Ramos (cell line): ENCODE measurements at regions not wholly inside any gene's neighbourhood (a gene's known extent, or its start where the extent isn't known, plus 50 kb on each side); places are given as distances from the start of the nearest gene placed in this dataset.

Source experiments
- in situ Hi-C: fragments of 300-500 bp; cut with MboI; formaldehyde crosslinking; loops from one replicate; pipeline ENCODE4 v1.14.3; 2022; ENCODE audit warnings: low sequenced_read_pairs; ENCODE audit not compliant: unreplicated experiment

DNA sequence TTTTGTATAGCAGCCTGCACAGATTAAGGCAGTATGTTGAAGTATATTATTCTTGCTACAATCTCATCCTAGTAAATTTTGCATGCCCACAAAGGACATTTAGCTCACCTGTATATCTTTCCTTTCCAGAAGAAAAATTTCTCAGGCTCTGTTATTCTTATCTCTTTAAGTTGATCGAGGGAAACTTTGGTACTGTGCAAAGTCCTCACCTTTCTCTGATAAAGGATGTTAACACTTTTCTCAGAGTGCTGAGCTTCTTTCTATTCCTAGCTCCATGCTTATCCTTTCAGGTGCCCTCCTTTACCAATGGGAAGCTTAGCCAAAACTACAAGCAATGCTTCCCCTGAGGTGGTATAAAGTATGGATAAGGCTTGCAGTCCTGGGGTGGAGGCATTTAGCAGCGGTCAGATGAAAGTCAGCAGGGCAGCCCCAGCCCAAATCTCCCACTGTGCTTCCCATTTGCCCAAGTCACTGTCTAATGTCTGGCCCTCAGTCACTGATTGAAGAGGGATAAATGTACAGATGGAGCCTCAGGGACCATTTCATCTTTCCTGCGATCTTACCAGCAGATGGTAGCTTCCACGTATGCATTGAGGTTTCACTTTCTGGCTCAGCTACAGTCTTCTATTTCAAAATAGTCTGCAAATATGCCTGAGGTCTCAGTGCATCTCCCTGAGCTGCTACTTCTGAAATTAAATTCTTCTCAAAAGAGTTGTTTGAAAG is 127.8 kb upstream of the P2RY1 start:
- in situ Hi-C loops: no loop called here

DNA sequence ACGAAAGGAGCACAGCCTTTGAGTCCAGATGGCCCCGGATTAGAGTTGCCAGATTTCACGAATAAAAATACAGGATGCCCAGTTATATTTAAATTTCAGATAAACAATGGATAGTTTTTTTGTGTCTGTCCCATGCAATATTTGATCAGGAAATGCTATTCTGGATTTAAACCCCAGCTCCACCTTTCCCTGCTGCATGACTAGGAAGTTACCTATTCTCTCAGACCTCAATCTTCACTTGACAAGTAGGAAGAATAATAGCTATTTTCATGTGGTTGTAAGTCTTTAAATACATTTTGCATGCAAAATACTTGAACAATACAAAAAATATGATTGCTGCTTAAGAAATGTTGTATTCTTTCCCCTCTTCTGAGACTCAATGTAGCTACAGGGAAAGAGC is 125.3 kb upstream of the P2RY1 start:
- in situ Hi-C loops: no loop called here

DNA sequence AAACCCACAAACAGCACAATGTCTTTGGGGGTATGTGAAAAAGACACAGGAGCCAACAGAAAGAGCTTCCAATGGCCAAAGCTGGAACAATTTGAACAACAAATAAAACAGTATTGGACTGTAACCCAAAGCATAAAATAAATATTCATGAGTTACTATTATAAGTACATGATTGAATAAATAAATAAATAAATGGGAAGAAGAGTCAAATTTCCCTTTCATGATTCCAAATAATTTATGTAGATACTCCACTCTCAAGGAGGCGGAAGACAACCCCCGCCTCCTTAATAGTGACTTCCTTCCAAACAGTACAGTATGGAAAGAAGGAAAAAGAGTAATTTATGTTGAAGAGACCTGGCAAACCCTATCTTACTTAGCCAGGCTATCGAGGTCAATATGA is 124.4 kb upstream of the P2RY1 start:
- in situ Hi-C loops: no loop called here

DNA sequence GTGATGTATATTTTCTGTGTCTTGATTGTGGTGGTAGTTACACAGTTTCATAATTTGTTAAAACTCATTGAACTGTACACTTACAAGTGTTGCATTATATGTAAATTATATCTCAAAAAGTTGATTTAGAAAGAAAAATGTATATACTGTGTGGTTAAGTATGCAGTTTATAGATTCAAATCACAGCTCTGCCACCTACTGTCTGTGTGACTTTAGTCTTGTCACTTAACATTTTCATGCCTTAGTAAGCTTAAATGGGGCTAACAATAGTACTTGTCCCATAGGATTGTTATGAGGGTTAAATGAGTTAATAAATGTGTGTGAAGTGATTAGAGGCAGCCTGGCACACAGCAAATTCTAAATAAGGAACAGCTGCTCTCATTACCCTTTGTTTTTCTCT is 120.9 kb upstream of the P2RY1 start:
- in situ Hi-C loops: no loop called here

DNA sequence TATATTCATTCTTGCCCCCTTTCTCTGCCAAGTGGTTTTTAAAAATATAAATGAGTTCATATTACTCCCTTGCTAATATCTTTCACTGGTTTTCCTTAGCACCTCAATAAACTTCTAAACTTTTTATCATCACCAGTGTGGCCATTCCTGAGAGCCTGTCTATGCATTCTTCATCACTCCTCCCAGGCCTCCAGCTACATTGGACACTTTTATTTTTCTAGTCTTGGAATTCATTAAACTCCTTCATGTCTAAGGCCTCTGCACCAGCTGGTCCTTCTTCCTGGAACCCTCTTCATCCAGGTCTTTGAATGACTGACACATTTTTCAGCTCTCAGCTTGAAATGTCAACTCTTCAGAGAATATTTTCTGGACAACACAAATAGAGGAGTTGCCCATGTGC is 120.4 kb upstream of the P2RY1 start:
- in situ Hi-C loops: no loop called here

DNA sequence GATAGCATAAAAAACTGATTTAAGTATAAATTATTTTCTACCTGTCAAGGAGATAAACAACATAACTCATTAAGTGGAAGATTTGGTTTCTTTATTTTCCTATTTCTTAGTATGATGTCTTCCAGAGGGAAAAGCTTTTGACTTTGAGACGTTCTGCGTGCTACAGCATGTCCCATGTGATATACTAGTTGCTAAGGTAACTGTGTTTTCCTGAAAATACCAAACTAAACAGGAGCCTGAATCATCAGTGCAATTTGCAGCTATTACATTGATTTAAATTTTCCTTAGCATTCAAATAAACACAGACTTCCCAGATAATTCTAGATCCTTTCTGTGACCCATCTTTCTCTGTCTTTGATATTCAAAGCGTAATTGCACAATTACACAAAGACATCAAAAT is 117.7 kb upstream of the P2RY1 start:
- in situ Hi-C loops: no loop called here

DNA sequence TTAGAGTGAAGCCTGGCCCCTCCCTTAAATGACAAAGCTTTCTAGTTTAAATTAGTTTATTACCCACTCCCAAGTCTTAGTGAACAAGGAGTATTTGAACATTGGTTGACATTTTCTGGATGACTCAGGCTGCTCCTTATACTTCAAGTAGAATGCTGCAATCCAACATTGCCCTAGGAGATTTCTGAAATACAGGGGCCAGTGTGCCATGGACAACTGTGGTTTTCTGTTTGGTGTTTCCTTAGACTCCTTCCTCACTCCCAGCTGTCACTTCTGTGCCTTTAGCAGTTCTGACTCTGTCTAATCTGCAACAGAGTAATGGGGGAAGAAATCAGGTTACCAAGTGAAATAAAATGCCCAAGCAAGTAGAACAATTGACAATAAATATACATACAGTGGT is 116.1 kb upstream of the P2RY1 start:
- in situ Hi-C loops: no loop called here

DNA sequence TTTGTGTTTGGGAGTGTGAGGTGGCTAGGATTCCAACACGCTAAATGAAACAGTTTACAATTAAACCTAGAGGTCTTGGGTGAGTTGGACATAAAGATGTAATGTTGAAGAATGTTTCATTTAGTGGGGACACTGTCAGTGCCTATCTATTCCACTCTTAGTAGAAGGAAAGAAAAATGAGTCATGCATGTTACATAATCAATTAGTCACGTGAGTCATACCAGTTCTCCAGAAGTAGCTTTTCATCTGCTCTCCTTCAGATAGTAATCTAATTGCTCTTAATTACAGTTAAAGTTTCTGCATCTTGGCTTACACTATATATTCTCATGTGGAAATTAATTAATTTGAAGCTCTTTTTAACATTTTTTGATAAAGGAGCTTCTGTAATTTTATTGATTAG is 115.7 kb upstream of the P2RY1 start:
- in situ Hi-C loops: no loop called here

DNA sequence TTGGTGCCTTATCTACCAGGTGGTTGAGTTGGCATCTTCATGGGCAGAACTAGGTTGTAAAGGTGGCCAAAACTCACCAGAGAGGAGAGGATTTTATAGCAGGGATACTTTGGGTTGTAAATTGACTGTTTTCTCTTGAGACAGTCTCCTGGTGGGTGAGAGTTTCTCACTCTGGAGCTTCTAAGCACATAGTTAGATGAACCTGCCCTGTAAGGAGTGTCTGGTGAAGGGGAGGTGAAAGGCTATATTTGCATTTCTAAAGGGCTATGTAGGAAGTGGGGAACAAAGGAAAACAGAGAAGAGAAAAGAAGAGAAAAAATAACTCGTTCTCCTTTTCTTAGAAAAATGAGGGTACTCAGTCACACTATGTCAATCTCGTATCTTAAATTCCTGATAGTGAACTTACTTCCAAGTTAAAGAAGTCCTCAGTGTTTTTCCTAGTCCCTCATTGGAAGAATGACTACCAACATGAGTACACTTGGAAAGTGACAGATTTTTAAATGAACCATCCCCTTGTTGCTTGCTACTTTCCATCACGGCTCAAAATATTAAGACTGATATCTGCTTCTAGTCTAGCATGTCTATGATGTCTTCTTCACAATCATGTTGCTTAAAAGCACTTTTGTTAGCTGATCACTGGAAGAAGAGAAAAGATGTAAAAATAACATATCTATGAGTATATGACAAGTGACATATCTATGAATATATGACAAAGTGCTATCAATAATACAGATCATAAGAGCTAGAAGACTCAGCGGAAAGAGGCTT is 113.8 kb upstream of the P2RY1 start:
- in situ Hi-C loops: no loop called here

DNA sequence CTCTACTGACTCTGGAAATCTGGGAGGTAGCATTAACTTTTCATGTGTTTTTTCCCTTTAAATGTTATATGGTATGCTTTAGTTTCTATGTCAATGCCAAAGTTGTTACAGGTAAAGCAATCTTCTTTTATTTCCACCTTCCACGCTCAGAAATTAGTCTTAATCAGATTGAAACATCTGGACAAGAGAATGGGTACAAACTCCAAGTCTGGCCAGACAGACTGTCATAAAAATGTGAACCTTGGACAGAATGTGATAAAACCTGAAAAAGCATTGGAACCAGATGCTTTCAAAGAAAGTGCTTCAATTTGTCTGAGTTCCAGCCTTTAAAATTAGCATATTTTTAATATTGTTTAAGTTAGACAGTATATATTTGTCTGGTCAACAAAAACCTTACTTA is 110.7 kb upstream of the P2RY1 start:
- in situ Hi-C loops: no loop called here

DNA sequence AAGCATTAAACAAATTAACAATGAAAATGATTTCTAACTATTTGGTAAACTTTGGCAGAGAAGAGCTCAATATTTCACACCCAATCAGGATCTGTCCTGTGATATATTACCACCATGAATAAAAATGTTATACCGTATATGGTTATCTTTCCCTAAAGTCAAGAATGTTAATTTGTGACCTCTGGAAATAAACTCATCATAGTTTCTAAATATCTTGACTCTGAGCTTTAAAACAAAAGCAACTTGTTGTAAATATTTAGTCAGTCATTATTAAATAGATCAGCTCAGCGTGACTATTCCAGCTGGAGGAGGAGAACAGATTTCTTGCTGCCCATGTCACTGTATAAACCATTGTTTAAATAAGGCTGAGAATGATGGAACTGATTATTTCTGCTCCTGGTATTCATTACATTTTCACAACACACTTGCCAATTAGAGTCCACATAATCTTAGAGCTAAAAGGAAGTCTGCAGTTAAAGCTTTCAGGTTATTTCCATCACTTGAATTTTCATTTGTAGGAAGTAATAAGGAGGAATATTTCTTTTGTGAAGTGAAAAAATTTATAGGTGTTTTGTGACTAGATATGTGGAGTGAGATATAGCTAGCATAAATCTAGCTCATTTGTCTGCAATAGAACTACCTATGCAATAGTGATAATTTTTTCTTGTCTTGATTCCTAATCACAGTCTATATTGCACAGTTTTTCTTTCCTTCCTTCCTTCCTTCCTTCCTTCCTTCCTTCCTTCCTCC is 106.5 kb upstream of the P2RY1 start:
- in situ Hi-C loops: no loop called here

DNA sequence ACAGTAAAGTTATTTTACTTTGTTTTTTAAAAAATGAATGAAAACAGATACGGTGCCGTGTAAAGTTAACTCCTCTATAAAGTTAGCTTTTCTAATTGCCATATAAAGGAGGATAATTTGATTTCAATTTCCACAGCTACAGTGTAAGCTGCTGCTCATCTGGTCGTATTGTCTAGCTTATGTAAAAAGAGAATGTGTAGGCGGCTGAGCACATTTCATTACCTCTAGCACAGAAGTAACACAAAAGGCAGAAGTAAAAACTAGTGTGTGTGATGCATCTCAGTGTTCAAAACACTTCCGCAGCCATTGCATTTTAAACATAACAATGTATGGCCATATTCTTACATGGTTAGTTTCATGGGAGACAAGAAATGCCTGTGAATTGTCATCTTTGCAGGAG is 105.0 kb upstream of the P2RY1 start:
- in situ Hi-C loops: no loop called here

DNA sequence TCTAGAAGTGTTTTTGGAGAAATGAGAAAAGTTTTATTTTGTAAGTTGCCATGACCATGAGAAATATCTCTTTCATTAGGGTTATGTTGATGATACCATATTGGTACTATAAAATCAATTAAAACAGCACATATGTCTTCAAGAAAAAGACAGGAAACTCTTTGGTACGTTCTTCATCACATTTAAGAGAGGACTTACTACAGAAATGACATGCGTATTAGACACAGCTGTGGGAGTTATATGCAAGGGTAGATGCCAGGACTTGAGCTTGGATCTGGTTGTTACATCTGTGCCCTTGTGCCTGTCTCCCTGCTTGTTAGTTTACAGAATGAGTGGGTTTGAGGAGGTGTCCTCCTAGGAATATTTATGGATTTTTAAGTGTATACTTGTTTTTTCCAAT is 103.4 kb upstream of the P2RY1 start:
- in situ Hi-C loops: no loop called here

DNA sequence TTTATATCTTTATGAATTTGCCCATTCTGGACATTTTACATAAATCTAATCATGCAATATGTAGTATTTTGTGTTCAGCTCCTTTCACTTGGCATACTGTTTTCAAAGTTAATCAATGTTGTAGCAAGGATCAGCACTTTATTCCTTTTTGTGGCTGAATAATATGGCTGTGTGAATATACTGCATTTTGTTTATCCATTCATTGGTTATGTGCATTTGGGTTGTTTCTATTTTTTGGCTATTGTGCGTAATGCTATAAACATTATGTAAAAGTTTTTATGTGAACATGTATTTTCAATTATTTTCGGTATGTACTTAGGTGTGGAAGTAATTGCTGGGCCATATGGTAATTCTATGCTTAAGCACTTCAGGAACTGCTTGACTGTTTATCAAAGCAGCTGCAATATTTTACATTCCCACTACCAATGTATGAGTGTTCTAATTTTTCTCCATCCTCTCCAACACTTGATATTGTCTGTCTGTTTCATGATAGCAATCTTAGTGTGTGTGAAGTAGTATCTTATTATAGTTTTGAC is 101.3 kb upstream of the P2RY1 start:
- in situ Hi-C loops: no loop called here

DNA sequence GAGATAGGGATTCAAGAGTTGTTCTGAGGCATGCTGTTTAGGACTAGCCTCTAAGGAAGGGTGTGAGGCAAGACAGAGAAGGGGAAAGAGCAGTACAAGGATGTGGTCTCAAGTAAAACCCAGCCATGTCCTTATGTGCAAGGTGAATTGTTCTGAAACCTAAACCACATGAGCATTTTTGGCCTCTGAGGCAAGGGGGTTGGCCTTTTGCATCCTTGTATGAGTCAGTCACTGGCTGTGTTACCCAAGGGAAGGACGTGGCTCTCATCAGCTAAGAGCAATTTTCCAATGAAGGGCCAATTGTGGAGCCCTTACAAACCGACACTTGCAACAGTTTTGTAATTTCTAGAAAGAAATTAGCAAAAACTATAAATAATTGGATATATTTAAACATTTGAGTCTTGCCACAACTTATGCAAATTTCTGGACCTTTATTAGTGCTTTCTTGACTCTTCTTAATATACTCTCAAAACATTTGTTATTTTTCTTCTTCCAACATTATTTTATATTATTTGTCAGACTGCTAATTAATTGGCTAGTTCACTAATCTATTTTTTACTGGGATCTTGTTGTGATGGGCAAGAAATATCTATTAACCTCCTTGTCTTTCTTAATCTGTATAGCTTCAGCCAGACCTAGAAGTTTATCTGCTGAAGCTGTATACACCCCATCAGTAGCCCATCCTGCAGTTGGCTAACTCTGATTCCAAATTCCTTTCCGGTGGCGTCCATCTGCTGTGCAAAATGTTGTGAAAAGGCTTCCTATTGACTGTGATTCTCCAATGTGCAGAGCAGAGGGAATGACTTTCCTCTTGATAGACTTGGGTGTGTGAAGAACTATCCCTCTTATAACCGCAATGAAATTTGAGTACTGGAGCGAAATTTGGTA is 97.7 kb upstream of the P2RY1 start:
- in situ Hi-C loops: no loop called here

DNA sequence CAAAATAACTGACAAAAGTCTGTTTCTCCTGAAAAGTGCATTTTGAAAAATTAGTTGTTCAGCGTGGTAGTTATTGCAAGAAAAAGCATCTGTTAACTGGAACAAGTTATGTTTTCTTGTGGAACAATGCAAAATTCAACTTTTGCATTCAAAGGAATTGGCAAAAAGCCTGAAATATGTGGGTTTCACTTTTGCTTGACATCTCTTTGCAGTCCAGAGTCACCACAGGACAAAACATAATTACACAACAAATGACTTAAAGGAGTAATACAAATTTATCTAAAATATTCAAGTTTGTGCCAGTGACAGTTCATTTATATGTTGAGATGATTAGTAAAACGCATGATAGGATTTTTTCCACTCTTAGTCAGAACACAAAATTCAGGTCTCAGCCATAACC is 96.3 kb upstream of the P2RY1 start:
- in situ Hi-C loops: no loop called here

DNA sequence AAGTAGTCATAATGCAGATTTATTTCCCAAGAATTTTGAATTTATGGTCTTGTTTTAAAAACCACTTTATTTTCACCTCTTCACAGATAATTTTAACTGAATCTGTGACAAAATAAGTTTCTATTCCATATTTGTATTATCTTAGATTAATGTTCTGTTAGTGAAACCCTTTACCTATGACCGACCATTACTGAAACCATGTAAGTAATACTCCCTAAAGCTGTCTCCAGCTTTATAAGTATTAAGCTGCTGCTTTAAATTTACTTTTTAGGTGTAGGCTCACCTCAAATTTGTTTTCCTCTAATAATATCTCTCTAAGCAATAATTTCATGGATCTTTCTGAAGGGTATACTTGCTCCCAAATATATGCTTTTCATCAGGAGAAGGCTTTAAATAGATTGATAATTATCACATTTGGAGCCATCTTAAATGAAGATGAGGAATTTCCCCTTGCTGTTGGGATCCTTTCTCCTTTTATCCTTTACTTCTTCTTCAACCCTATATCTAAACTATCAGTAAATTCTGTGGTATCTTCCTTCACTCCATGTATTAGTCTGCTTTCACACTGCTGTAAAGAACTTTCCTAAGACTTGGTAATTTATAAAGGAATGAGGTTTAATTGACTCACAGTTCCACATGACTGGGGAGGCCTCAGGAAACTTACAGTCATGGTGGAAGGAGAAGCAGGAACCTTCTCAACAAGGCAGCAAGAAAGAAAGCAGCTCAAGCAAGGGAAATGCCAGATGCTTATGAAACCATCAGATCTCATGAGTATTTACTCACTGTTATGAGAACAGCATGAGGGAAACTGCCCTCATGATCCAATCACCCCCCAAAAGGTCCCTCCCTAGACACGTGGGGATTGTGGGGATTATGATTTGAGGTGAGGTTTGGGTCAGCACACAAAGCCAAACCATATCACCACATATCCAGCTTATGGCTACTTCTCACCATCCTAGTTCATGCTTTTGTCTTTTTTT is 92.3 kb upstream of the P2RY1 start:
- in situ Hi-C loops: no loop called here

DNA sequence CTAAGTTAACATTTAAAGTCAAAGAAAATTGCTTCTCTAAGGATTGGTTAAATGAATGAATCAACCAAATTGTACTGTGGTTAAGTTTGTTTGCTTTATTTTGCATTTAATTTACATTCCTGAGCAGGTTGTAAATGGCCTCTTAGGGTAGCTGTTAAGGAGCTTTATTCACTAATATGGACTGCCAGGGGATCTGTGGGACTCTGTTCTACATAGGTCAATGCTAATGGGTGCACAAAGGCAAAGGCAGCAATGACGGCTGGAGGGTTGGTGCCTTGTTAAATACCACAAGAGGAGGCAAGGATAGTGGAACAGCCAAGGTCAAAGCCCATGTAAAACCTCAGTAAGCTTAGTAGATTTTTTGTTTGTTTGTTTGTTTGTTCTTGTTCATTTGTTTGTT is 89.3 kb upstream of the P2RY1 start:
- in situ Hi-C loops: no loop called here

DNA sequence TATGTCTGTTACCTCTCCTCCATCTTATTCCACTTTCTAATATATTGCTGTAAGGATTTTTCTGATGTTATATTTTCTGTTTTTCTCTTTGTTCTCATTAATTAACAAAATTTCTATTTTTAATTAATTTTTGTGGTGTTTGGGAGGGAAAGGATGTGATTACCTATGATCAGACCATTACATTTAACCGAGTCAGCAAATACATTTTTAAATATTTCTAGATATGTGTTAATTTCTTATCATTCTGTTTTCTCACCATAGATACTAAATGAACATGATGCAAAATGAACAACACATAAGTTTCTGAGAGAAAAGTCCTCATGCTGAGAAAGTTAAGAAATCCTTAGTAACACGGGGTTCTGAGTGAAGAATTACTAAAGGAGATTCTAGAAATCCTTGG is 80.6 kb upstream of the P2RY1 start:
- in situ Hi-C loops: no loop called here
